ENCODE measurements at regions not wholly inside any gene's neighbourhood (a gene's known extent, or its start where the extent isn't known, plus 50 kb on each side); places are given as distances from the start of the nearest gene placed in this dataset.

DNA sequence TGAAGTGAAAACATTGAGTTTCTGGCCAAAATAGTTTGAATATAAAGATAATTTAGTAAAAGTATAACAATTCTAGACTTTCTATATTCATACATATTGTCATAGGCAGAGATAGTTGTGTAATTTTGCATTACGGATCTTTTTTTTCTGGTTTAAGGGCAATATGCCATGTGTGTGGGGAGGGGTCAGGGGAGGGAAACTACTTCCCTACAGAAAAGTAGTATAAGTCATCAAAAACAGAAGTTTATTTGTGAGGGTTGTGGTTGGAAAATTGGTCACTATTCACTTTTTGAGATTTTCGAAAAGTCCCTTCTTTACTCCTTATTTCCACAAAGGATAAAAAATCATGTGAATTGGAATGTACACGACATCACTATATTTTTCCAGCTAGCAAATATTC lies 288.2 kb upstream of the PREP start:
- no peak for TF ChIP-seq EZH2 (IDR thresholded peaks at IDR 0.05; ENCODE audit: low read depth, unreplicated experiment)
- no peak for TF ChIP-seq CTCF (conservative IDR thresholded peaks at IDR 0.05; ENCODE audit: low read depth in 2 of 2)
- no peak for TF ChIP-seq POLR2AphosphoS5 (IDR thresholded peaks at IDR 0.05; ENCODE audit: low read depth)
- TF ChIP-seq CREB1 (CRISPR knock-in tag; IDR thresholded peaks at IDR 0.05; ENCODE audit: low read depth): no peak
- TF ChIP-seq NANOG (IDR thresholded peaks at IDR 0.05; ENCODE audit: borderline replicate concordance): no peak
- TF ChIP-seq EZH2phosphoT487 (IDR thresholded peaks at IDR 0.05; ENCODE audit: unreplicated experiment): no peak
- no peak for TF ChIP-seq JUNB (IDR thresholded peaks at IDR 0.05; ENCODE audit: unreplicated experiment)
- no peak for TF ChIP-seq REST (IDR thresholded peaks at IDR 0.05; ENCODE audit: unreplicated experiment)
- no peak for TF ChIP-seq ZNF114 (CRISPR knock-in tag; IDR thresholded peaks at IDR 0.05)
- TF ChIP-seq STAT1 (IDR thresholded peaks at IDR 0.05; ENCODE audit: unreplicated experiment): no peak
- no peak for TF ChIP-seq ZNF462 (CRISPR knock-in tag; IDR thresholded peaks at IDR 0.05)
- TF ChIP-seq ETS1 (IDR thresholded peaks at IDR 0.05): no peak
